CD4-positive, alpha-beta memory T cell (primary cell): ENCODE measurements at regions not wholly inside any gene's neighbourhood (a gene's known extent, or its start where the extent isn't known, plus 50 kb on each side); places are given as distances from the start of the nearest gene placed in this dataset.

Experiments
- CTCF ChIA-PET: fragments of 350-600 bp; sonication (Branson Sonifier 250); formaldehyde crosslinking; loops from one replicate; lab custom pipeline; 2021; ENCODE audit warnings: inconsistent platforms; ENCODE audit not compliant: partially characterized antibody; lab: Charles Lee
- POLR2A ChIA-PET: fragments of 350-600 bp; sonication (Branson Sonifier 250); formaldehyde crosslinking; loops from one replicate; lab custom pipeline; 2021; ENCODE audit not compliant: partially characterized antibody; lab: Charles Lee
- DNase-seq, 5 donors: peaks; one replicate each; pipeline versions ENCODE4 v3.0.0 to v3.0.0-alpha.2; 2020 to 2022; ENCODE audit warnings: mixed read lengths in 1 of 5
- H3K27ac ChIP-seq: one replicate; pipeline ENCODE4 v1.7.0; 2013; ENCODE audit warnings: low read depth, low read length
- H3K27me3 ChIP-seq: 2 replicates; pipeline ENCODE4 v1.7.0; 2013; ENCODE audit warnings: mild to moderate bottlenecking, low read length, moderate library complexity; ENCODE audit not compliant: insufficient read depth
- H3K36me3 ChIP-seq: 2 replicates; pipeline ENCODE4 v1.7.0; 2013; ENCODE audit warnings: mild to moderate bottlenecking, low read length, moderate library complexity; ENCODE audit not compliant: insufficient read depth
- H3K4me1 ChIP-seq: 2 replicates; pipeline ENCODE4 v1.7.0; 2013; ENCODE audit warnings: mild to moderate bottlenecking, low read length, moderate library complexity; ENCODE audit not compliant: insufficient read depth
- H3K4me3 ChIP-seq, 2 donors: one replicate each; pipeline ENCODE4 v1.7.0; 2013; ENCODE audit warnings: low read length in 2 of 2, mild to moderate bottlenecking in 1 of 2
- H3K9me3 ChIP-seq, 2 donors: one replicate each; pipeline ENCODE4 v1.7.0; 2013; ENCODE audit warnings: low read length in 2 of 2, control low read depth in 1 of 2; ENCODE audit not compliant: control insufficient read depth in 1 of 2
- H3K27ac Mint-ChIP-seq, 7 donors: one replicate each; pipeline ENCODE4 v1.8.0; 2020 to 2021; ENCODE audit warnings: mixed read lengths in 7 of 7, mild to moderate bottlenecking in 6 of 7, inconsistent platforms in 3 of 7, moderate library complexity in 3 of 7
- H3K27me3 Mint-ChIP-seq, 2 donors: one replicate each; pipeline ENCODE4 v1.8.0; 2020 to 2021; ENCODE audit warnings: mixed read lengths in 2 of 2
- H3K36me3 Mint-ChIP-seq, 2 donors: one replicate each; pipeline ENCODE4 v1.8.0; 2020 to 2021; ENCODE audit warnings: mixed read lengths in 2 of 2, inconsistent platforms in 1 of 2, mild to moderate bottlenecking in 1 of 2
- H3K4me1 Mint-ChIP-seq, 4 donors: one replicate each; pipeline ENCODE4 v1.8.0; 2020 to 2021; ENCODE audit warnings: mixed read lengths in 4 of 4, mild to moderate bottlenecking in 1 of 4
- H3K4me3 Mint-ChIP-seq, 8 donors: one replicate each; pipeline ENCODE4 v1.8.0; 2020 to 2021; ENCODE audit warnings: mixed read lengths in 8 of 8, mild to moderate bottlenecking in 7 of 8, moderate library complexity in 6 of 8, inconsistent platforms in 3 of 8
- H3K9me3 Mint-ChIP-seq, 8 donors: one replicate each; pipeline ENCODE4 v1.8.0; 2020 to 2021; ENCODE audit warnings: mixed read lengths in 8 of 8, mild to moderate bottlenecking in 5 of 8, inconsistent platforms in 3 of 8, moderate library complexity in 1 of 8
- intact Hi-C: fragments of 100-400 bp; cut with micrococcal nuclease; formaldehyde crosslinking; loops from one replicate; pipeline ENCODE4 v1.15.1; 2023

DNA sequence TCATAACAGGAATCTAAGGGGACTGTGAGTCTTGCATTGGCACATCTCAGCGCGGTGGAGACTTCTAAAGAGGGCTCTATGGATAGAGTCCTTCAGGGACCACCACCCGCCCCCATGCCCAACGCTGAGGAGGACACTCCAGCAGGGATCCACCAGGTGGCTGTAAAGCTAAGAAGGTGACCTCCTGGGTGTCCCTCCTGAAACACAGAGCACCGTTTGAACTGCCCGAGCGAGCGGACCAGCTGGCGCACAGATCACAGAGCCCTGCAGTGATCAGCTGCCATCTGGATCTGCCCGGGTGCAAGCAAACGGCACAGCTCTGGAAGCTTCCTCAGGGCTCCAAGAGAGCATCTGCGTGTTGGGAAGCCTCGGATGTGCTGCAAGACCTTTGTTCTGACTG lies 51.3 kb upstream of the LYST start:
- Mint-ChIP-seq H3K27me3 (no peaks in the 10 kb centered on the region), H3K36me3 (no peaks in the 10 kb centered on the region), H3K4me3 (no peak overlapping the region), H3K4me1 (peaks cover 22 to 41% (median 25%) of the 10 kb centered on the region in 4 donors), H3K27ac (peak overlapping the region in 2 of 7 donors; percentile 22 to 36), H3K9me3 (no peaks in the 10 kb centered on the region)
- POLR2A ChIA-PET: interaction anchor here (1.3 to 1.7 kb wide), 4 partner anchors 11 to 52 kb away, joined by 4 to 11 read pairs (median 6); partner anchors contain the start of gene LYST
- Histone ChIP-seq H3K27ac (no peak overlapping the region), H3K36me3 (no peaks in the 10 kb centered on the region), H3K4me1 (peaks cover 16% of the 10 kb centered on the region), H3K4me3 (no peak overlapping the region), H3K9me3 (no peaks in the 10 kb centered on the region), H3K27me3 (no peaks in the 10 kb centered on the region)
- intact Hi-C loops: loop anchor here (5.0 kb wide), 1 partner anchor 34 kb away; no protein-coding TSS in a partner anchor
- DNase-seq: no peak
- CTCF ChIA-PET: interaction anchor here (1.1 to 2.9 kb wide), 3 partner anchors 15 to 54 kb away, joined by 3 to 15 read pairs (median 15); partner anchors contain the start of gene LYST

DNA sequence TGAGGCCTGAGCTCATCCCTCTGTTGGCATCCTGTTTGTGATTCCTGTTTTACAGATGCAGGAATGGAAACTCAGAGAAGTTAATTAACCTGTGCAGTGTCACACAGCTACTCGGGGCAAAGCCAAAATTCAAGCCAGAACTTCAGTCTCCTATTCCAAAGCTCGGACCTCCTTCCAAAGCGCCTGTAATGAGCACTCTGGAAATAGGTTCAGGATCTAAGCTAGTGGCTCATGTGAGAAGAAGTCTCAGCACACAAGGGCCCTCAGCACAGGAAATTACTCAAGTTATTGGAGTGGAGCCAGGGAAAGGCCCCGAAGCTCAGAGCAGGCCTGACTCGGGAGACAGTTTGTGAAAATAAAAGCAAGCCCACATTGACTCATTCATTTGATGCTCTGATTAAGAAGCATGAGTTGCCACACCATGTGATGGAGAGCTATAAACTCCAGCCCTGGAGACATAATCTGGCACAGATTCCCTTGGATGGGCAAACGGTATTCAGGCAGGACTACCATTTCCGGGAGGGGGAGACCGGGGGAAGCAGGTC lies 50.6 kb upstream of the LYST start:
- H3K27ac ChIP-seq: peak overlapping the region; percentile 3
- peak; percentile 51 to 84 (median 65) for DNase-seq
- Mint-ChIP-seq H3K4me3 (peak overlapping the region in 4 of 8 donors; percentile 7 to 72 (median 28)), H3K4me1 (peaks cover 17 to 34% (median 19%) of the 10 kb centered on the region in 4 donors), H3K36me3 (no peaks in the 10 kb centered on the region), H3K27me3 (no peaks in the 10 kb centered on the region), H3K9me3 (no peaks in the 10 kb centered on the region), H3K27ac (peak overlapping the region; percentile 66 to 95 (median 90))
- H3K27me3 ChIP-seq: no peaks in the 10 kb centered on the region
- H3K36me3 ChIP-seq: no peaks in the 10 kb centered on the region
- ChIA-PET CTCF (interaction anchor here (0.6 to 2.9 kb wide), 4 partner anchors 14 to 466 kb away, joined by 3 to 15 read pairs (median 9); partner anchors contain the start of gene LYST), POLR2A (interaction anchor here (0.6 to 1.7 kb wide), 5 partner anchors 12 to 79 kb away, joined by 3 to 11 read pairs (median 6); partner anchors contain the start of gene LYST)
- intact Hi-C loops: loop anchor here (1.0 to 5.0 kb wide), 2 partner anchors 35 to 51 kb away; partner anchors contain the start of gene LYST
- peaks cover 9% of the 10 kb centered on the region for H3K4me1 ChIP-seq
- no peaks in the 10 kb centered on the region for H3K9me3 ChIP-seq
- H3K4me3 ChIP-seq: no peak overlapping the region
